Heart left ventricle (tissue), 16 donors: ENCODE measurements at regions not wholly inside any gene's neighbourhood (a gene's known extent, or its start where the extent isn't known, plus 50 kb on each side); places are given as distances from the start of the nearest gene placed in this dataset.

ENCODE experiments used
- ATAC-seq, 4 donors: fragments of 200-7000 bp; cut with Tn5 transposase; one replicate each; pipeline ENCODE4 v1.9.1; 2020 to 2022; ENCODE audit warnings: moderate library complexity in 4 of 4, mild to moderate bottlenecking in 3 of 4, moderate number of reproducible peaks in 1 of 4
- DNase-seq, 5 donors: peaks; one replicate each; pipeline ENCODE4 v3.0.0-alpha.2; 2020
- H3K27ac ChIP-seq, 12 donors: fragments of 200-600 bp; sonication (generic) in 4 of 12; one replicate each; pipeline versions ENCODE4 v1.5.0 to v1.8.0; 2016 to 2022; ENCODE audit warnings: mild to moderate bottlenecking in 2 of 12
- H3K27me3 ChIP-seq, 9 donors: fragments of 200-600 bp; sonication (generic) in 2 of 9; one replicate each; pipeline versions ENCODE4 v1.5.1 to v1.8.0; 2016 to 2022; ENCODE audit warnings: mild to moderate bottlenecking in 3 of 9
- H3K36me3 ChIP-seq, 9 donors: fragments of 200-600 bp; sonication (generic) in 2 of 9; one replicate each; pipeline versions ENCODE4 v1.5.0 to v1.8.0; 2018 to 2022; ENCODE audit warnings: mild to moderate bottlenecking in 2 of 9
- H3K4me1 ChIP-seq, 12 donors: fragments of 200-600 bp; sonication (generic) in 4 of 12; one replicate each; pipeline versions ENCODE4 v1.5.0 to v1.8.0; 2016 to 2022; ENCODE audit warnings: mild to moderate bottlenecking in 3 of 12
- H3K4me3 ChIP-seq, 12 donors: fragments of 200-600 bp; sonication (generic) in 4 of 12; one replicate each; pipeline versions ENCODE4 v1.5.0 to v1.8.0; 2017 to 2022; ENCODE audit warnings: mild to moderate bottlenecking in 9 of 12, moderate library complexity in 4 of 12
- H3K9me3 ChIP-seq, 12 donors: fragments of 200-600 bp; sonication (generic) in 4 of 12; one replicate each; pipeline versions ENCODE4 v1.5.0 to v1.8.0; 2016 to 2022; ENCODE audit warnings: mild to moderate bottlenecking in 1 of 12
- CTCF ChIP-seq, 12 donors: fragments of 200-600 bp; sonication (generic) in 4 of 12; IDR thresholded peaks; one replicate each; pipeline versions ENCODE4 v1.5.0 to v1.8.0; 2018 to 2022; ENCODE audit warnings: antibody characterized with exemption in 12 of 12, mild to moderate bottlenecking in 5 of 12
- POLR2A ChIP-seq, 2 donors: fragments of 450-650 bp; IDR thresholded peaks; one replicate each; pipeline ENCODE4 v1.6.1; 2017; ENCODE audit warnings: antibody characterized with exemption in 2 of 2, mild to moderate bottlenecking in 2 of 2, moderate library complexity in 2 of 2
- WGBS, 4 donors: extraction: QIAGEN DNeasy Blood & Tissue Kit in 2 of 4; methylation state at CpG; one replicate each; pipeline versions ENCODE4 v1.1.5 to v1.1.7; 2013 to 2018; 5-methylcytosine and 5-hydroxymethylcytosine counted together
- intact Hi-C, 10 donors: fragments of 100-400 bp; cut with DNase I; formaldehyde crosslinking; loops; one replicate each; pipeline versions ENCODE4 v1.11.1 to v1.14.2; 2022
- donor health status: ischemic (EF 13 %, LVEDD 7.1; RV severe dilation, severe dysfunction).
- donor health status: healthy with polysubstance abuse.
- donor health status: DM: no; HTN: yes; CAD: no.
- donor health status: DM: no; HTN: no; CAD: no.
- donor health status: ischemic (EF 25% LVEDD 6.9; RV normal size, moderate dysfunction).
- donor health status: ischemic (EF 25% LVEDD 5.7; RV mildly dilated, moderate dysfunction).
- donor health status: healthy.
- donor health status: DM: yes; HTN: yes; CAD: no.
- donor health status: ischemic (EF 35%, LVEDD 5.7; RV mildly dilated, moderate dysfunction).
- donor health status: nonischemic (EF 11% LVEDD 7.7; RV severe dilation, severe dysfunction).
- donor health status: DM: yes; HTN: yes; CAD: no.
- donor health status: PGD.
- donor health status: ischemic (EF 29% LVEDD 5.4; RV normal size, mild dysfunction).
- donor health status: nonischemic (EF 23%, LVEDD 6.1; RV moderate dilation, normal function).

- H3K27me3 ChIP-seq, result peaks cover 0 to 4% (median 0%) of the 10 kb centered on the region in 9 donors
- H3K4me1 ChIP-seq, result no peaks in the 10 kb centered on the region
- DNase-seq (no peak), ATAC-seq (no peak)
- TF ChIP-seq CTCF (IDR thresholded peaks at IDR 0.05), result no peak
- TF ChIP-seq POLR2A (IDR thresholded peaks at IDR 0.05), result no peak
- no peak overlapping the region for H3K4me3 ChIP-seq
- no peaks in the 10 kb centered on the region for H3K36me3 ChIP-seq
- intact Hi-C loops, result no loop called here
- no peaks in the 10 kb centered on the region for H3K9me3 ChIP-seq
- no peak overlapping the region for H3K27ac ChIP-seq
- 69 to 84% (median 82%) methylated on average over 2 of the region's 2 CpGs for WGBS, 4 donors
Observed at GRCh38 chr15:87207251-87207650, 1049.3 kb downstream of the NTRK3 start.

GRCh38 chr15:87201986-87202385 lies 1054.6 kb downstream of the NTRK3 start:
- Histone ChIP-seq H3K4me1 (no peaks in the 10 kb centered on the region), H3K27ac (no peak overlapping the region), H3K36me3 (no peaks in the 10 kb centered on the region), H3K27me3 (peaks cover 0 to 6% (median 0%) of the 10 kb centered on the region in 9 donors), H3K9me3 (no peaks in the 10 kb centered on the region), H3K4me3 (no peak overlapping the region)
- DNase-seq (no peak), ATAC-seq (no peak)
- no peak for TF ChIP-seq POLR2A (IDR thresholded peaks at IDR 0.05)
- TF ChIP-seq CTCF (IDR thresholded peaks at IDR 0.05), result no peak
- 58 to 70% (median 63%) methylated on average over 2 of the region's 2 CpGs for WGBS, 4 donors
- intact Hi-C loops, result no loop called here

GRCh38 chr15:87200149-87200548 lies 1056.4 kb downstream of the NTRK3 start:
- no peak for ATAC-seq
- Histone ChIP-seq H3K36me3 (no peaks in the 10 kb centered on the region), H3K4me3 (no peak overlapping the region), H3K9me3 (no peaks in the 10 kb centered on the region), H3K4me1 (no peaks in the 10 kb centered on the region), H3K27ac (no peak overlapping the region), H3K27me3 (peaks cover 0 to 6% (median 0%) of the 10 kb centered on the region in 9 donors)
- no peak for DNase-seq
- intact Hi-C loops, result no loop called here
- TF ChIP-seq CTCF (IDR thresholded peaks at IDR 0.05) (no peak), POLR2A (IDR thresholded peaks at IDR 0.05) (no peak)
- 48 to 81% (median 72%) methylated on average over 2 of the region's 2 CpGs for WGBS, 4 donors

- no peak for ATAC-seq
- Histone ChIP-seq H3K27me3 (peaks cover 0 to 6% (median 0%) of the 10 kb centered on the region in 9 donors), H3K27ac (no peak overlapping the region), H3K36me3 (no peaks in the 10 kb centered on the region), H3K4me1 (no peaks in the 10 kb centered on the region), H3K4me3 (no peak overlapping the region), H3K9me3 (no peaks in the 10 kb centered on the region)
- intact Hi-C loops, result no loop called here
- whole genome bisulfite sequencing, 4 donors, result 77 to 84% (median 81%) methylated on average over 3 of the region's 3 CpGs
- no peak for TF ChIP-seq POLR2A (IDR thresholded peaks at IDR 0.05)
- no peak for TF ChIP-seq CTCF (IDR thresholded peaks at IDR 0.05)
- DNase-seq, result no peak
Observed at GRCh38 chr15:87197981-87198380, 1058.6 kb downstream of the NTRK3 start.
